GM18858 (cell line): ENCODE measurements at regions not wholly inside any gene's neighbourhood (a gene's known extent, or its start where the extent isn't known, plus 50 kb on each side); places are given as distances from the start of the nearest gene placed in this dataset.
"Not testable (repeated sequence)": the region's sequence is repeated elsewhere in the genome, so short reads cannot be mapped to it uniquely, and the experiment has no call there.

Source experiments
- ATAC-seq: cut with Tn5 transposase; IDR thresholded peaks from one replicate; pipeline ENCODE4 v1.9.1; 2021; ENCODE audit not compliant: unreplicated experiment

- ATAC-seq: no peak
Observed at GRCh38 chr11:29184939-29185890, 831.6 kb downstream of the KCNA4 start.

- ATAC-seq: no peak
Observed at GRCh38 chr11:29183301-29183700, 833.5 kb downstream of the KCNA4 start.

GRCh38 chr11:29173660-29174062, 843.2 kb downstream of the KCNA4 start:
- no peak for ATAC-seq

GRCh38 chr11:29171360-29171950, 845.4 kb downstream of the KCNA4 start:
- no peak for ATAC-seq

- ATAC-seq: no peak
Observed at GRCh38 chr11:29166306-29166705, 850.5 kb downstream of the KCNA4 start.

GRCh38 chr11:29163231-29163630, 853.6 kb downstream of the KCNA4 start:
- ATAC-seq: no peak

- ATAC-seq: no peak
Observed at GRCh38 chr11:29162491-29162890, 854.3 kb downstream of the KCNA4 start.

GRCh38 chr11:29161191-29161590, 855.6 kb downstream of the KCNA4 start:
- no peak for ATAC-seq

- ATAC-seq: peak; percentile 94
Observed at GRCh38 chr11:29159552-29160465, 857.0 kb downstream of the KCNA4 start.

- ATAC-seq: no peak
Observed at GRCh38 chr11:29153078-29153477, 863.8 kb downstream of the KCNA4 start.

- ATAC-seq: not testable (repeated sequence)
Observed at GRCh38 chr11:29142573-29142972, 874.3 kb downstream of the KCNA4 start.

- ATAC-seq: no peak
Observed at GRCh38 chr11:29135504-29135903, 881.3 kb downstream of the KCNA4 start.

- no peak for ATAC-seq
Observed at GRCh38 chr11:29131055-29131454, 885.8 kb downstream of the KCNA4 start.

- ATAC-seq: no peak
Observed at GRCh38 chr11:29129844-29130243, 887.0 kb downstream of the KCNA4 start.

GRCh38 chr11:29127461-29127860, 889.4 kb downstream of the KCNA4 start:
- no peak for ATAC-seq

GRCh38 chr11:29125606-29126005, 891.2 kb downstream of the KCNA4 start:
- ATAC-seq: no peak

GRCh38 chr11:29124470-29124869, 892.4 kb downstream of the KCNA4 start:
- ATAC-seq: no peak

- ATAC-seq: no peak
Observed at GRCh38 chr11:29119707-29120618, 896.9 kb downstream of the KCNA4 start.

GRCh38 chr11:29119116-29119515, 897.7 kb downstream of the KCNA4 start:
- ATAC-seq: no peak

- no peak for ATAC-seq
Observed at GRCh38 chr11:29100967-29101366, 915.9 kb downstream of the KCNA4 start.
